HEK293 (cell line): ENCODE measurements at regions not wholly inside any gene's neighbourhood (a gene's known extent, or its start where the extent isn't known, plus 50 kb on each side); places are given as distances from the start of the nearest gene placed in this dataset.

Experiments used
- CTCF ChIA-PET: fragments of 350-600 bp; formaldehyde crosslinking; extraction: SDS; loops from one replicate; lab custom pipeline; 2021; ENCODE audit warnings: antibody characterized with exemption; lab: Yijun Ruan, JAX
- POLR2A ChIA-PET: fragments of 300-600 bp; formaldehyde crosslinking; extraction: SDS; loops from one replicate; lab custom pipeline; 2020; ENCODE audit warnings: antibody characterized with exemption, inconsistent platforms; lab: Yijun Ruan, JAX
- H3K27ac ChIP-seq: fragments of 200-500 bp; sonication (Bioruptor generic); 2 replicates; pipeline ENCODE4 v1.5.1; 2014; ENCODE audit warnings: low read depth, low read length, control low read depth, inconsistent platforms; ENCODE audit errors: extremely low read depth
- H3K36me3 ChIP-seq, 2 experiments: fragments of 200-500 bp in 1 of 2; sonication (Bioruptor generic) in 1 of 2; 1 replicate in 1 of 2; 2 replicates in 1 of 2; pipeline ENCODE4 v1.5.1; 2014 to 2017; ENCODE audit warnings: inconsistent platforms in 2 of 2, low read length in 2 of 2; ENCODE audit not compliant: control insufficient read depth in 2 of 2, insufficient read depth in 1 of 2
- H3K4me1 ChIP-seq: fragments of 200-500 bp; sonication (Bioruptor generic); 2 replicates; pipeline ENCODE4 v1.5.1; 2014; ENCODE audit warnings: mild to moderate bottlenecking, low read length, inconsistent platforms; ENCODE audit not compliant: control insufficient read depth, insufficient read depth
- H3K4me3 ChIP-seq: 2 replicates; pipeline ENCODE4 v1.5.1; 2011; ENCODE audit warnings: low read depth, mild to moderate bottlenecking, control low read depth, low read length, moderate library complexity
- H3K9me3 ChIP-seq: fragments of 200-500 bp; sonication (Bioruptor generic); 2 replicates; pipeline ENCODE4 v1.5.1; 2014; ENCODE audit warnings: low read depth, low read length, inconsistent platforms; ENCODE audit not compliant: control insufficient read depth, insufficient read depth
- GLI4 ChIP-seq: fragments of 450-650 bp; formaldehyde crosslinking; IDR thresholded peaks from 2 replicates; pipeline ENCODE4 v1.5.1; 2016; ENCODE audit warnings: missing biosample characterization, missing genetic modification characterization
- KLF9 ChIP-seq: fragments of 450-650 bp; formaldehyde crosslinking; IDR thresholded peaks from 2 replicates; pipeline ENCODE4 v1.5.1; 2016; ENCODE audit warnings: missing biosample characterization, missing genetic modification characterization, low read depth
- MEIS1 ChIP-seq: sonication (generic); formaldehyde crosslinking; IDR thresholded peaks from 2 replicates; pipeline ENCODE4 v1.8.1; 2022; ENCODE audit warnings: missing genetic modification reagents, mild to moderate bottlenecking, borderline replicate concordance
- MYNN ChIP-seq: fragments of 450-650 bp; formaldehyde crosslinking; IDR thresholded peaks from 2 replicates; pipeline ENCODE4 v1.5.1; 2016; ENCODE audit warnings: missing biosample characterization, missing genetic modification characterization, borderline replicate concordance
- SETDB1 ChIP-seq: IDR thresholded peaks from one replicate; pipeline ENCODE4 v1.6.1; 2017; ENCODE audit warnings: mild to moderate bottlenecking, low read length, moderate library complexity, mixed read lengths; ENCODE audit not compliant: insufficient read length
- SP3 ChIP-seq: fragments of 450-650 bp; formaldehyde crosslinking; IDR thresholded peaks from 2 replicates; pipeline ENCODE4 v1.5.1; 2016; ENCODE audit warnings: missing biosample characterization, missing genetic modification characterization
- SP7 ChIP-seq: fragments of 450-650 bp; formaldehyde crosslinking; IDR thresholded peaks from 2 replicates; pipeline ENCODE4 v1.5.1; 2016; ENCODE audit warnings: missing biosample characterization, missing genetic modification characterization
- ZBTB17 ChIP-seq: fragments of 450-650 bp; formaldehyde crosslinking; IDR thresholded peaks from 2 replicates; pipeline ENCODE4 v1.5.1; 2016; ENCODE audit warnings: missing biosample characterization, missing genetic modification characterization
- ZBTB20 ChIP-seq: fragments of 450-650 bp; formaldehyde crosslinking; IDR thresholded peaks from 2 replicates; pipeline ENCODE4 v1.5.1; 2016; ENCODE audit warnings: missing biosample characterization, missing genetic modification characterization
- ZEB2 ChIP-seq: fragments of 450-650 bp; formaldehyde crosslinking; IDR thresholded peaks from 2 replicates; pipeline ENCODE4 v1.5.1; 2016; ENCODE audit warnings: missing biosample characterization, missing genetic modification characterization
- ZNF112 ChIP-seq: fragments of 450-650 bp; formaldehyde crosslinking; IDR thresholded peaks from 2 replicates; pipeline ENCODE4 v1.5.0; 2017; ENCODE audit warnings: missing biosample characterization, missing genetic modification characterization
- ZNF133 ChIP-seq: fragments of 450-650 bp; formaldehyde crosslinking; IDR thresholded peaks from 2 replicates; pipeline ENCODE4 v1.5.1; 2016; ENCODE audit warnings: missing biosample characterization, missing genetic modification characterization
- ZNF174 ChIP-seq: fragments of 450-650 bp; formaldehyde crosslinking; IDR thresholded peaks from 2 replicates; pipeline ENCODE4 v1.5.0; 2017; ENCODE audit warnings: missing biosample characterization, mild to moderate bottlenecking, missing genetic modification characterization
- ZNF175 ChIP-seq: fragments of 450-650 bp; formaldehyde crosslinking; IDR thresholded peaks from 2 replicates; pipeline ENCODE4 v1.5.1; 2016; ENCODE audit warnings: missing biosample characterization, missing genetic modification characterization
- ZNF184 ChIP-seq: fragments of 450-650 bp; IDR thresholded peaks from 2 replicates; pipeline ENCODE4 v1.5.1; 2018; ENCODE audit warnings: missing biosample characterization, mild to moderate bottlenecking, missing genetic modification characterization
- ZNF214 ChIP-seq: fragments of 450-650 bp; formaldehyde crosslinking; IDR thresholded peaks from 2 replicates; pipeline ENCODE4 v1.5.1; 2017; ENCODE audit warnings: missing biosample characterization, mild to moderate bottlenecking, missing genetic modification characterization, borderline replicate concordance
- ZNF311 ChIP-seq: fragments of 450-650 bp; formaldehyde crosslinking; IDR thresholded peaks from 2 replicates; pipeline ENCODE4 v1.5.1; 2017; ENCODE audit warnings: missing biosample characterization, missing genetic modification characterization, borderline replicate concordance
- ZNF350 ChIP-seq: fragments of 450-650 bp; formaldehyde crosslinking; IDR thresholded peaks from 2 replicates; pipeline ENCODE4 v1.5.0; 2017; ENCODE audit warnings: missing biosample characterization, mild to moderate bottlenecking, missing genetic modification characterization
- ZNF416 ChIP-seq: fragments of 450-650 bp; formaldehyde crosslinking; IDR thresholded peaks from 2 replicates; pipeline ENCODE4 v1.5.1; 2016; ENCODE audit warnings: missing biosample characterization, missing genetic modification characterization
- ZNF433 ChIP-seq: fragments of 450-650 bp; formaldehyde crosslinking; IDR thresholded peaks from 2 replicates; pipeline ENCODE4 v1.5.1; 2016; ENCODE audit warnings: missing biosample characterization, missing genetic modification characterization, low read depth
- ZNF514 ChIP-seq: fragments of 450-650 bp; formaldehyde crosslinking; IDR thresholded peaks from 2 replicates; pipeline ENCODE4 v1.5.1; 2016; ENCODE audit warnings: missing biosample characterization, missing genetic modification characterization
- ZNF521 ChIP-seq: fragments of 450-650 bp; formaldehyde crosslinking; IDR thresholded peaks from 2 replicates; pipeline ENCODE4 v1.5.1; 2017; ENCODE audit warnings: missing biosample characterization, mild to moderate bottlenecking, missing genetic modification characterization
- ZNF555 ChIP-seq: fragments of 450-650 bp; formaldehyde crosslinking; conservative IDR thresholded peaks from 2 replicates; pipeline ENCODE4 v1.5.1; 2017; ENCODE audit warnings: missing biosample characterization, mild to moderate bottlenecking, missing genetic modification characterization, inconsistent platforms
- ZNF558 ChIP-seq: fragments of 450-650 bp; formaldehyde crosslinking; IDR thresholded peaks from 2 replicates; pipeline ENCODE4 v1.5.1; 2016; ENCODE audit warnings: missing biosample characterization, missing genetic modification characterization
- ZNF560 ChIP-seq: fragments of 450-650 bp; formaldehyde crosslinking; IDR thresholded peaks from 2 replicates; pipeline ENCODE4 v1.5.1; 2017; ENCODE audit warnings: missing biosample characterization, missing genetic modification characterization, borderline replicate concordance
- ZNF571 ChIP-seq: fragments of 450-650 bp; formaldehyde crosslinking; IDR thresholded peaks from 2 replicates; pipeline ENCODE4 v1.5.0; 2017; ENCODE audit warnings: missing biosample characterization, missing genetic modification characterization
- ZNF585B ChIP-seq: fragments of 450-650 bp; formaldehyde crosslinking; IDR thresholded peaks from 2 replicates; pipeline ENCODE4 v1.5.1; 2016; ENCODE audit warnings: missing biosample characterization, missing genetic modification characterization
- ZNF629 ChIP-seq: fragments of 450-650 bp; formaldehyde crosslinking; IDR thresholded peaks from 2 replicates; pipeline ENCODE4 v1.5.1; 2017; ENCODE audit warnings: missing biosample characterization, missing genetic modification characterization
- ZNF707 ChIP-seq: fragments of 450-650 bp; formaldehyde crosslinking; IDR thresholded peaks from 2 replicates; pipeline ENCODE4 v1.5.1; 2016; ENCODE audit warnings: missing biosample characterization, missing genetic modification characterization
- ZNF777 ChIP-seq: fragments of 450-650 bp; formaldehyde crosslinking; IDR thresholded peaks from 2 replicates; pipeline ENCODE4 v1.5.1; 2017; ENCODE audit warnings: missing biosample characterization, missing genetic modification characterization, borderline replicate concordance
- ZSCAN23 ChIP-seq: fragments of 450-650 bp; formaldehyde crosslinking; IDR thresholded peaks from 2 replicates; pipeline ENCODE4 v1.5.1; 2016; ENCODE audit warnings: missing biosample characterization, missing genetic modification characterization
- TF ChIP-seq, protein P1 (sequence below): fragments of 450-650 bp; formaldehyde crosslinking; IDR thresholded peaks from 2 replicates; pipeline ENCODE4 v1.5.1; 2016; ENCODE audit warnings: missing biosample characterization, missing genetic modification characterization, borderline replicate concordance

DNA sequence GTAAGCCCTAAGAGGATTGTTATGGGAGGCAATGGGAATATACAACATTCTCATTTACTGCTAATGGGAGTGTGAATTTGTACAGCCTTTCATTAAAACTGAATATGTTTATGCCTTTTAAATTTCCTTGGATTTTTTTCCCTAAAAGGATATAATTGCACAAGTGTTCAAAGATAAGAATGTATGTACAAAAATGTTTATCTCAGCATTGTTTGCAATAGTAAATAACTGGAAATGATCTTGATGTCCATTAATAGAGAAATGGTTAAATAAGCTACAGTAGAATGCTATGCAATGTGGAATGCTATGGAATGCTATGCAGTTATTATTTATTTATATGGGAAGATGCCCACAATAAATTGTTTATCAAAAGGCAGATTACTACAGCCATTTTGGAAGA, 62.5 kb upstream of the SLC38A2 start:
- Histone ChIP-seq H3K4me3 (no peak overlapping the region), H3K4me1 (peaks cover 14% of the 10 kb centered on the region), H3K27ac (no peak overlapping the region), H3K36me3 (no peaks in the 10 kb centered on the region), H3K9me3 (no peaks in the 10 kb centered on the region)
- ChIA-PET CTCF (interaction anchor here (0.6 kb wide), 2 partner anchors 41 to 45 kb away, joined by 3 read pairs; no protein-coding TSS in a partner anchor), POLR2A (no interaction called here)
- TF ChIP-seq, protein P1, sequence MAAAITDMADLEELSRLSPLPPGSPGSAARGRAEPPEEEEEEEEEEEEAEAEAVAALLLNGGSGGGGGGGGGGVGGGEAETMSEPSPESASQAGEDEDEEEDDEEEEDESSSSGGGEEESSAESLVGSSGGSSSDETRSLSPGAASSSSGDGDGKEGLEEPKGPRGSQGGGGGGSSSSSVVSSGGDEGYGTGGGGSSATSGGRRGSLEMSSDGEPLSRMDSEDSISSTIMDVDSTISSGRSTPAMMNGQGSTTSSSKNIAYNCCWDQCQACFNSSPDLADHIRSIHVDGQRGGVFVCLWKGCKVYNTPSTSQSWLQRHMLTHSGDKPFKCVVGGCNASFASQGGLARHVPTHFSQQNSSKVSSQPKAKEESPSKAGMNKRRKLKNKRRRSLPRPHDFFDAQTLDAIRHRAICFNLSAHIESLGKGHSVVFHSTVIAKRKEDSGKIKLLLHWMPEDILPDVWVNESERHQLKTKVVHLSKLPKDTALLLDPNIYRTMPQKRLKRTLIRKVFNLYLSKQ (tag by site-specific recombination): no peak
- TF ChIP-seq ZNF707 (tag by site-specific recombination) (no peak), ZNF174 (tag by site-specific recombination) (no peak), ZNF311 (tag by site-specific recombination) (no peak), ZNF350 (no peak), ZNF214 (no peak), ZNF629 (tag by site-specific recombination) (no peak), ZNF571 (tag by site-specific recombination) (no peak), ZNF175 (tag by site-specific recombination) (no peak), ZBTB20 (no peak), MYNN (tag by site-specific recombination) (no peak), ZSCAN23 (tag by site-specific recombination) (no peak), ZNF416 (no peak)

DNA sequence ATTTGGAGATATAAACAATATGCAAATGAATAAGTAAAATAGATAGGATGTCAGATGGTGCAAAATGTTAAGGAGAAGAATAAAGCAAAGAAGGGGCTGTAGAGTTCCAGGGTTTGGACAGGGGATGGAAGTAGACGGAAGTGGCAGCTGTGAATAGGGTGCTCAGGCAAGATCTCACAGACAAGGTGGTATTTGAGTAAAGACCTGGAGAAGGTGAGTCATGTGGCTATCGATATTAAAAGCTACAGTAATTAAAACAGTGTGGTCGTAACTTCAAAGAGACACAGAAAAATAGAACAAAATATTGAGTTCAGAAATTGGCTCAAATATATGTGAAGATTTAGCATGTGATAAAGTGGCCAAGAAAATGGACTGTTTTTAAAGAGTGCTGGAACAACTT, 61.3 kb upstream of the SLC38A2 start:
- Histone ChIP-seq H3K27ac (no peak overlapping the region), H3K4me1 (peaks cover 14% of the 10 kb centered on the region), H3K9me3 (no peaks in the 10 kb centered on the region), H3K4me3 (no peak overlapping the region), H3K36me3 (no peaks in the 10 kb centered on the region)
- CTCF ChIA-PET: interaction anchor here (0.7 kb wide), 1 partner anchor 228 kb away, joined by 4 read pairs; no protein-coding TSS in a partner anchor
- POLR2A ChIA-PET: no interaction called here
- TF ChIP-seq MEIS1 (CRISPR knock-in tag) (no peak), ZNF133 (no peak), ZNF558 (tag by site-specific recombination) (no peak), ZNF184 (tag by site-specific recombination) (no peak), ZNF560 (tag by site-specific recombination) (no peak), GLI4 (no peak), ZNF555 (tag by site-specific recombination) (no peak), ZEB2 (no peak), ZNF585B (tag by site-specific recombination) (no peak), SETDB1 (no peak), ZNF112 (tag by site-specific recombination) (no peak), ZNF433 (tag by site-specific recombination) (no peak), ZNF521 (no peak), ZNF777 (no peak), ZNF514 (no peak), SP3 (no peak), SP7 (tag by site-specific recombination) (no peak), ZBTB17 (tag by site-specific recombination) (no peak), KLF9 (no peak), MYNN (tag by site-specific recombination) (no peak)
